K562 (cell line): ENCODE measurements at regions not wholly inside any gene's neighbourhood (a gene's known extent, or its start where the extent isn't known, plus 50 kb on each side); places are given as distances from the start of the nearest gene placed in this dataset.

ENCODE experiments used
- ATAC-seq: fragments of 200-7000 bp; cut with Tn5 transposase; 3 replicates; pipeline ENCODE4 v1.9.1; 2020; ENCODE audit warnings: moderate library complexity
- BruUV-seq: library from RNA; stranded (reverse); fragments of 400-500 nt; replicated peaks from 2 replicates; lab custom pipeline; 2021; lab: Mats Ljungman, UMichigan
- CTCF ChIA-PET: fragments of 300-600 bp; formaldehyde crosslinking; extraction: SDS; loops from one replicate; lab custom pipeline; 2021; ENCODE audit warnings: low intra/inter-chr PET ratio; lab: Yijun Ruan, JAX
- POLR2A ChIA-PET: fragments of 300-600, 350-650 bp; sonication (Branson Sonifier 250); formaldehyde crosslinking; extraction: SDS; loops from one replicate; lab custom pipeline; 2021; ENCODE audit warnings: antibody characterized with exemption, inconsistent platforms; lab: Yijun Ruan, JAX
- DNase-seq, 4 experiments: peaks; one replicate each; pipeline versions ENCODE4 v3.0.0 to v3.0.0-alpha.2; 2011 to 2018; ENCODE audit warnings: low spot score in 3 of 4, mixed read lengths in 3 of 4; ENCODE audit errors: extremely low read depth in 1 of 4
- FAIRE-seq: peaks from 2 replicates; lab custom pipeline; 2011; peaks lifted over from hg19 to GRCh38; lab: Jason Lieb, UNC
- H2AFZ ChIP-seq: 2 replicates; pipeline ENCODE4 v1.6.0; 2011; ENCODE audit warnings: low read depth, low read length, control low read depth, inconsistent platforms
- H3K27ac ChIP-seq: fragments of 200-600 bp; 3 replicates; pipeline ENCODE4 v1.8.0; 2011; ENCODE audit warnings: low read depth, mild to moderate bottlenecking, control low read depth, inconsistent platforms, low read length, moderate library complexity, mixed read lengths; ENCODE audit errors: extremely low read depth
- H3K27me3 ChIP-seq, 2 experiments: fragments of 300-600 bp in 1 of 2; 2 replicates in 1 of 2; 3 replicates in 1 of 2; pipeline versions ENCODE4 v1.6.0 to v1.8.0; 2011; ENCODE audit warnings: inconsistent platforms in 2 of 2, low read length in 2 of 2, mild to moderate bottlenecking in 1 of 2, mixed read lengths in 1 of 2, moderate library complexity in 1 of 2; ENCODE audit not compliant: control insufficient read depth in 2 of 2, insufficient read depth in 2 of 2
- H3K36me3 ChIP-seq: fragments of 300-600 bp; 3 replicates; pipeline ENCODE4 v1.8.0; 2011; ENCODE audit warnings: mild to moderate bottlenecking, low read length, inconsistent platforms; ENCODE audit not compliant: control insufficient read depth, insufficient read depth
- H3K4me1 ChIP-seq, 2 experiments: fragments of 200-600 bp in 1 of 2; replicated peaks in 1 of 2; 2 replicates in 1 of 2; 3 replicates in 1 of 2; pipeline versions ENCODE4 v1.5.1 to v1.8.0; 2011; ENCODE audit warnings: inconsistent platforms in 2 of 2, low read length in 2 of 2, mild to moderate bottlenecking in 1 of 2, mixed read lengths in 1 of 2, moderate library complexity in 1 of 2; ENCODE audit not compliant: control insufficient read depth in 2 of 2, insufficient read depth in 2 of 2
- H3K4me2 ChIP-seq: 2 replicates; pipeline ENCODE4 v1.6.1; 2011; ENCODE audit warnings: low read length, control low read depth, inconsistent platforms, mixed read lengths; ENCODE audit not compliant: insufficient read depth
- H3K4me3 ChIP-seq: fragments of 200-600 bp; sonication (generic), shearing (Covaris generic); 2 replicates; pipeline ENCODE4 v1.5.1; 2016; ENCODE audit warnings: control low read depth, inconsistent platforms
- H3K79me2 ChIP-seq: fragments of 200-600 bp; 3 replicates; pipeline ENCODE4 v1.8.0; 2011; ENCODE audit warnings: low read length, inconsistent platforms; ENCODE audit not compliant: control insufficient read depth, insufficient read depth
- H3K9ac ChIP-seq, 2 experiments: 2 replicates each; pipeline versions ENCODE4 v1.6.0 to v1.6.1; 2011; ENCODE audit warnings: low read depth in 2 of 2, low read length in 2 of 2, control low read depth in 1 of 2, inconsistent platforms in 1 of 2, mild to moderate bottlenecking in 1 of 2, mixed read lengths in 1 of 2; ENCODE audit not compliant: insufficient read depth in 1 of 2
- H3K9me1 ChIP-seq: one replicate; pipeline ENCODE4 v1.6.0; 2011; ENCODE audit warnings: inconsistent platforms, mild to moderate bottlenecking, low read length, moderate library complexity; ENCODE audit not compliant: control insufficient read depth, insufficient read depth
- H3K9me3 ChIP-seq: replicated peaks from 2 replicates; pipeline ENCODE4 v1.5.1; 2011; ENCODE audit warnings: low read depth, low read length, inconsistent platforms; ENCODE audit not compliant: control insufficient read depth, insufficient read depth
- H4K20me1 ChIP-seq: replicated peaks from 2 replicates; pipeline ENCODE4 v1.6.1; 2011; ENCODE audit warnings: low read length, inconsistent platforms, mixed read lengths; ENCODE audit not compliant: control insufficient read depth, insufficient read depth
- ARID3B ChIP-seq: fragments of 250-450 bp; sonication (Bioruptor Pico); IDR thresholded peaks from 2 replicates; pipeline ENCODE4 v1.4.0; 2020; ENCODE audit warnings: borderline replicate concordance
- CBFA2T2 ChIP-seq: fragments of 450-650 bp; conservative IDR thresholded peaks from 2 replicates; pipeline ENCODE4 v1.6.1; 2017; ENCODE audit warnings: mild to moderate bottlenecking
- ETV5 ChIP-seq: sonication (generic); formaldehyde crosslinking; IDR thresholded peaks from 2 replicates; pipeline ENCODE4 v1.4.0; 2020; ENCODE audit warnings: low read depth, mild to moderate bottlenecking, missing genetic modification reagents
- NFIX ChIP-seq: fragments of 250-450 bp; sonication (Bioruptor Pico); IDR thresholded peaks from 2 replicates; pipeline ENCODE4 v1.4.0; 2020; ENCODE audit warnings: low read depth, mild to moderate bottlenecking, moderate library complexity
- SFPQ ChIP-seq: fragments of 200-400 bp; formaldehyde crosslinking; IDR thresholded peaks from 2 replicates; pipeline ENCODE4 v1.6.1; 2017; ENCODE audit warnings: mild to moderate bottlenecking, low read depth, low read length, moderate library complexity
- SRSF9 ChIP-seq: fragments of 200-400 bp; formaldehyde crosslinking; IDR thresholded peaks from 2 replicates; pipeline ENCODE4 v1.6.1; 2017; ENCODE audit warnings: low read depth, low read length, borderline replicate concordance
- STAT6 ChIP-seq: sonication (generic); formaldehyde crosslinking; IDR thresholded peaks from 2 replicates; pipeline ENCODE4 v1.8.1; 2023; ENCODE audit warnings: mild to moderate bottlenecking, missing genetic modification reagents
- TAF15 ChIP-seq: fragments of 200-400 bp; formaldehyde crosslinking; IDR thresholded peaks from 2 replicates; pipeline ENCODE4 v1.6.1; 2017; ENCODE audit warnings: mild to moderate bottlenecking, low read depth, low read length, moderate library complexity
- ZNF354B ChIP-seq: fragments of 250-450 bp; sonication (Bioruptor Pico); IDR thresholded peaks from 2 replicates; pipeline ENCODE4 v1.4.0; 2020
- ZNF507 ChIP-seq: conservative IDR thresholded peaks from 2 replicates; pipeline ENCODE4 v1.6.1; 2017; ENCODE audit warnings: missing genetic modification characterization, missing compliant biosample characterization
- ZNF696 ChIP-seq: fragments of 250-450 bp; sonication (Bioruptor Pico); conservative IDR thresholded peaks from 2 replicates; pipeline ENCODE4 v1.4.0; 2020; ENCODE audit warnings: mild to moderate bottlenecking, moderate library complexity
- ZNF699 ChIP-seq: fragments of 250-450 bp; sonication (Bioruptor Pico); IDR thresholded peaks from 2 replicates; pipeline ENCODE4 v1.8.0; 2021; ENCODE audit warnings: mild to moderate bottlenecking, moderate library complexity; ENCODE audit not compliant: insufficient replicate concordance
- WGBS: fragments of 100-300 bp; shearing (Covaris generic); methylation state at CpG from one replicate; pipeline ENCODE4 v1.1.6; 2016; ENCODE audit warnings: low coverage, mixed read lengths; ENCODE audit not compliant: insufficient coverage; ENCODE audit errors: missing lambda C conversion rate; 5-methylcytosine and 5-hydroxymethylcytosine counted together
- in situ Hi-C: fragments of 300-500 bp; cut with MboI; formaldehyde crosslinking; loops from 4 replicates; pipeline ENCODE4 v1.15.0; 2018; ENCODE audit warnings: inconsistent platforms, mixed read lengths
- intact Hi-C: fragments of 100-400 bp; cut with micrococcal nuclease; formaldehyde crosslinking; loops from 2 replicates; pipeline ENCODE4 v1.14.2; 2022

- 0% methylated on average over 11 of the region's 11 CpGs for WGBS
- POLR2A ChIA-PET = no interaction called here
- no peaks in the 10 kb centered on the region for H3K36me3 ChIP-seq
- no peaks in the 10 kb centered on the region for H3K4me1 ChIP-seq
- H3K27me3 ChIP-seq = peaks cover 0 to 4% of the 10 kb centered on the region in 2 experiments; a peak in 2 of 5 replicates
- H3K9ac ChIP-seq = no peak overlapping the region
- H3K4me2 ChIP-seq = no peak overlapping the region
- TF ChIP-seq ZNF696 = no peak
- TF ChIP-seq SRSF9 = no peak
- no peak for TF ChIP-seq ZNF507 (tag)
- no peak for TF ChIP-seq CBFA2T2
- TF ChIP-seq ETV5 (CRISPR knock-in tag) = no peak
- TF ChIP-seq SFPQ = no peak
- no peak for TF ChIP-seq NFIX
- TF ChIP-seq TAF15 = no peak
- TF ChIP-seq ZNF699 (CRISPR knock-in tag) = no peak
- TF ChIP-seq ARID3B = no peak
- no peak for TF ChIP-seq ZNF354B (CRISPR knock-in tag)
- TF ChIP-seq STAT6 (CRISPR knock-in tag) = no peak
- DNase-seq = no peak
- H3K9me1 ChIP-seq = no peaks in the 10 kb centered on the region
- intact Hi-C loops (no loop called here), in situ Hi-C loops (no loop called here)
- no peak overlapping the region for H3K4me3 ChIP-seq
- CTCF ChIA-PET = no interaction called here
- ATAC-seq = no peak
- H2AFZ ChIP-seq = no peak overlapping the region
- H3K27ac ChIP-seq = no peak overlapping the region
- H4K20me1 ChIP-seq = no peaks in the 10 kb centered on the region
- no peaks in the 10 kb centered on the region for H3K9me3 ChIP-seq
- FAIRE-seq = no peak
- no peaks in the 10 kb centered on the region for H3K79me2 ChIP-seq
- BruUV-seq = no TSS peak
Observed at GRCh38 chr4:26130841-26131432, 189.9 kb upstream of the RBPJ start.
